GM12878 (cell line): ENCODE measurements at regions not wholly inside any gene's neighbourhood (a gene's known extent, or its start where the extent isn't known, plus 50 kb on each side); places are given as distances from the start of the nearest gene placed in this dataset.
A peak's percentile ranks its signal among the peaks of the same experiment; 100 is the strongest.

Source experiments
- EP300 ChIP-seq, 2 experiments: fragments of 150-350 bp in 1 of 2; IDR thresholded peaks; 2 replicates each; pipeline ENCODE4 v1.6.1; 2011 to 2012; ENCODE audit warnings: low read depth in 2 of 2, low read length in 2 of 2, borderline replicate concordance in 1 of 2, improper control_type of control experiment in 1 of 2, inconsistent platforms in 1 of 2; ENCODE audit not compliant: control insufficient read depth in 1 of 2
- HDAC2 ChIP-seq: fragments of 200-600 bp; sonication (generic); IDR thresholded peaks from 2 replicates; pipeline ENCODE4 v1.6.1; 2017
- JUNB ChIP-seq: IDR thresholded peaks from 2 replicates; pipeline ENCODE4 v1.6.1; 2016; ENCODE audit warnings: antibody characterized with exemption, mild to moderate bottlenecking
- NR2C2 ChIP-seq: IDR thresholded peaks from 2 replicates; pipeline ENCODE4 v1.6.1; 2011; ENCODE audit warnings: borderline replicate concordance, low read depth; ENCODE audit not compliant: control insufficient read depth, insufficient read length
- USF2 ChIP-seq: IDR thresholded peaks from 2 replicates; pipeline ENCODE4 v1.6.1; 2011; ENCODE audit warnings: low read depth, low read length, improper control_type of control experiment, borderline replicate concordance
- TF ChIP-seq, protein P1 (sequence below), 3 experiments: IDR thresholded peaks in 2 of 3; conservative IDR thresholded peaks in 1 of 3; 2 replicates each; pipeline ENCODE4 v1.5.1; 2011; ENCODE audit warnings: low read depth in 3 of 3, low read length in 3 of 3, mild to moderate bottlenecking in 3 of 3, control low read depth in 2 of 3, moderate library complexity in 2 of 3, inconsistent platforms in 1 of 3, mixed read lengths in 1 of 3; ENCODE audit not compliant: control insufficient read depth in 2 of 3, insufficient read depth in 1 of 3; ENCODE audit errors: extremely low read depth in 1 of 3

DNA sequence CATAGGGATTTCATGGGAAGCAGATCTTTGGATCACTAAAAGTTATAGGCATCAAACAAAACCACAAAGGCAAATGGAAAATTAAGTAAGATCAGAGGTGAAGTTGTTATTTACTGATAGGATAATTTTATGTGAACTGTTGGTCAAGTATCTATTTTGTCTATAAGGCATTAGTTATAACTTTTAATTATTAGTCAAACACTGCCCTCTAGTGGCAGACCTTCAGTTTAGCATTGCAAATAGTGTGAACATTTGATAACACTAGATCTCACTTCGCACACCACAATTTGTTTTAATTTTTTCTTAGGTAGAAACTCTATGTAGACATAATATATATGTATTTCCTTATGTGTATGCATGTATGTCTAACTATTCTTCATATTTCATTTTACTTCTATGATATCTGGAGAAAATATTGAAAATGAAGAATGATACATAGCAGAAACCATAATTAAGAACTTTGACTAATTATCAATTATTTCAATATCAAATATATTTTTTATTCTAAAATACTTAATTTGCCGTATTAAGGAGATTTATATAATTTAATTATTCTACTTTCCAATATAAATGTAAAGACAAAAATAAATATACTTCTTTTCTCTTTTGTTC is 214.5 kb upstream of the TACR3 start:
- no peak for TF ChIP-seq JUNB
- TF ChIP-seq, protein P1, sequence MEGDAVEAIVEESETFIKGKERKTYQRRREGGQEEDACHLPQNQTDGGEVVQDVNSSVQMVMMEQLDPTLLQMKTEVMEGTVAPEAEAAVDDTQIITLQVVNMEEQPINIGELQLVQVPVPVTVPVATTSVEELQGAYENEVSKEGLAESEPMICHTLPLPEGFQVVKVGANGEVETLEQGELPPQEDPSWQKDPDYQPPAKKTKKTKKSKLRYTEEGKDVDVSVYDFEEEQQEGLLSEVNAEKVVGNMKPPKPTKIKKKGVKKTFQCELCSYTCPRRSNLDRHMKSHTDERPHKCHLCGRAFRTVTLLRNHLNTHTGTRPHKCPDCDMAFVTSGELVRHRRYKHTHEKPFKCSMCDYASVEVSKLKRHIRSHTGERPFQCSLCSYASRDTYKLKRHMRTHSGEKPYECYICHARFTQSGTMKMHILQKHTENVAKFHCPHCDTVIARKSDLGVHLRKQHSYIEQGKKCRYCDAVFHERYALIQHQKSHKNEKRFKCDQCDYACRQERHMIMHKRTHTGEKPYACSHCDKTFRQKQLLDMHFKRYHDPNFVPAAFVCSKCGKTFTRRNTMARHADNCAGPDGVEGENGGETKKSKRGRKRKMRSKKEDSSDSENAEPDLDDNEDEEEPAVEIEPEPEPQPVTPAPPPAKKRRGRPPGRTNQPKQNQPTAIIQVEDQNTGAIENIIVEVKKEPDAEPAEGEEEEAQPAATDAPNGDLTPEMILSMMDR (IDR thresholded peaks at IDR 0.05 in 2 of 3, conservative IDR thresholded peaks at IDR 0.05 in 1 of 3; ENCODE audit: control insufficient read depth in 2 of 3, extremely low read depth in 1 of 3, insufficient read depth in 1 of 3, low read depth in 3 of 3, low read length in 3 of 3), result peak; percentile 47 to 71 (median 65); a peak in 5 of 6 replicates
- TF ChIP-seq HDAC2, result no peak
- no peak for TF ChIP-seq USF2
- no peak for TF ChIP-seq EP300 (IDR thresholded peaks at IDR 0.05; ENCODE audit: borderline replicate concordance in 1 of 2, control insufficient read depth in 1 of 2, low read depth in 2 of 2, low read length in 2 of 2)
- TF ChIP-seq NR2C2, result no peak
